HG03521 (cell line): ENCODE measurements at regions not wholly inside any gene's neighbourhood (a gene's known extent, or its start where the extent isn't known, plus 50 kb on each side); places are given as distances from the start of the nearest gene placed in this dataset.
"Not testable (repeated sequence)": the region's sequence is repeated elsewhere in the genome, so short reads cannot be mapped to it uniquely, and the experiment has no call there.

Source experiments
- ATAC-seq: cut with Tn5 transposase; IDR thresholded peaks from one replicate; pipeline ENCODE4 v1.9.1; 2021; ENCODE audit warnings: mild to moderate bottlenecking, moderate library complexity; ENCODE audit not compliant: unreplicated experiment

DNA sequence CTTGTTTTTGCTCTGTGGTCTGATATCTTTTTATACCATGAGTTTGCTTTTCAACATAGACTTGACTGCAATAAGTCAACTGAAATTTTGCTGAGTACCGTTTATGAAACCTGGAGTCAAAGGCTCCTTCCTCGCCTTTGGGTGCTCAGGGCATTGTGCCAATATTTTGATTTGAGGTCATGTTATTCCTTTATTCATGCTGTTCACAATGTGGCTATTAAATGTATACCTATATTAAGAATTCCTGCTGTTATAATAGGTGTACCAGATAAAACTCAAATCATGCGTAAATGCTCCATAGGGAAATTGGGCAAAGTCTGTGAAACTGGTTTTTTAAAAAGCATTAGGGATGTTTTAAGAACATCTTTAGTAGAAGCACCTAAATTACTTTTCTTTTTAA, 334.0 kb upstream of the NUDT12 start:
- no peak for ATAC-seq

DNA sequence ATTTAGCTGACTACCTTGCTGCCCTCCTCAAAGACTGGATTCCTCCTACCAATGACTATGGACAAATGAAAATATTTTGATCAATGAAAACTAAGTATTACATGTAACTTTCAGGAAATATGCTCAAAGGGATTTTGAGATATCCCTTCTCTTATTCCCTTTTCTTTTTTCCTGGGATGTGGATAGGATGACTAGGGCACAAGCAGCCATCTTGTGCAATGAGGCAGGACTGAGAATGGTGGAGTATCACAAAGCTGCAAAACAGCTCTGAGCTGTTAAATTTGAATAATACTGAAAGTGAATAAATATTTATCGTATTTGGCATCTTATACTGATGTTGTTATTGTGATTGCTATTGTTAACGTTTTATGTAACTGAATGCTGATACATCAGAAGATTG, 333.1 kb upstream of the NUDT12 start:
- no peak for ATAC-seq

DNA sequence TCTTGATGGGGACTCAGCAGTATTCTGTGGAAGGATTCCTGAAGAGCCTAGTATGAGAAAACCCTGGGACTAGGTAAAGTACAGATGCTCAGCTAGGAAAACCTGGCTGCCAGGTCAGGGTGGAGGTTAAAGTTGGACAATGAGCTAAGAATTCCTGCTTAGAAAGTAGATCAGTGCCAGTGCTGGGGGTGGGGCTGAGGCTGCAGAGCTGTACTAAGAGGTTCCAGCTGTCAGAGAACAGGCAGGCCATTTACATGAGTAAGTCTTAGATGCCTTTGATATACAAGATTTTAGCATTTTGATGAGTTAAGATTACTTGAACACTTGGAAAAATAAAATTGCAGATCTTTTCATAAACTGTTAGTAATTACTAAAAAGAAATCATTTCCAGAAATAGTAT, 332.3 kb upstream of the NUDT12 start:
- no peak for ATAC-seq

DNA sequence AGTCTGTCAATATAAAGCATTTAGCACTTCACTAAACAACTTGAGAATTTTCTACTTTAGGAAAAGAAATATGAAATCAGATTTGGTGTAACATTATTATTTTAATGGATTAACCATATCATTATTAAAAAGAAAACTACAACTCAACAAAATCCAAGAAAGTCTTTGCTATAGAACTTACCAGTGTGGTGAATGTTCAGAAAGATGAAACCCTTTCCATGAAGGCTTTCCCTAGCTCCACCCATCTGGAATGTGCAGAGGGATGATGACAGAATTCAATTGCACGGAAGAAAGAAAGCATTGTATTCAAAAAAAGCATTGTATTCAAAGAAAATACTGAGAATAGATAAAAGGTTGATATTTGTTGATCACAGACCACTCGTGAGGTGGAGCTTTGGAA, 328.6 kb upstream of the NUDT12 start:
- no peak for ATAC-seq

DNA sequence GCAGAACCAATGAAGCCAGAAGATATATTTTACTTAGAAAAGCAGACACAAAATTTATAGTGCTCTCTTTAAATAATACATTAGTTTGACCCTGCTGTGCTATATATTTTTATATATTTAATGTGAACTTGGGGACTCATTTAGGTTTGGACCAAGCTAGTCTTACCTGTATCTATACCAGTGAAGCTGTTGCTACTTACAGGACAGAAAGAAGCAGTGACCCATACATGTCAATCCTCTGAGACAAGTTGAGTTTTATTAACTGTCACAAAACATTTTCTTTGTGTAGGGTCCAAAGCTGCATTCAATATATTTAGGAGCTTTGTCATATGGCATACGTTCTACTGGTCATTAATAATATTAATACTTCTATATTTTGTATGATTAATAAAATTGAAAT, 327.7 kb upstream of the NUDT12 start:
- no peak for ATAC-seq

DNA sequence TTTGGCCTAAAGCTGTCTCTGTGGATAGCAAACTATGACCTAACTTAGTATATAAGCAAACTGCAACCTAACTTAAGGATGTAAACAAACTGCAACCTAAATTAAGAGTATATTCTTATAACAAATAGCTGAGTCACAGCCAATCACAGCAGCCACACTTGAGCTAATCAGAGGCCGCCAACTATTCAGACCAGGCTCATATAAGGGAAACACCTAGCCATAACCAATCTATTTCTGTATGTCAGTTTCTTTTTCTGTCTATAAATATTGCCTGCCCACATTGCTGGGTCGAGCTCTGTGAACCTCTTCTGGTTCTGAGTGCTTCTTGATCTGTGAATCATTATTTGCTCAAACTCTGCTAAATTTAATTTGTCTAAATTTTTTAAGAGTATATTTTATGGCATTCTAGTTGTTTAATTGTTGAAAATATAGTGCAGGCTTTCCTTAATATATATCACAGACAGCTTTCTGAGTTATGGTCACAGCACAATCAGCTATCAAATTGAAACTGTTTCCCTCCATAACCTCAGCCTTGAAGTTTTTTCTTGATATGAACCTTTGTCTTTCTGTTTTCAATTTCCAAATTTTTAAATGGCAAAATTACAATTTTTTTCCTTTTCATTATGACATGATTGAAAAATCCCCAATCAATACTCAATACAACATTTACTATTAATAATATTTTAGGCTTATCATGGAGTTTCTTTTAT, 327.1 kb upstream of the NUDT12 start:
- ATAC-seq, result no peak

DNA sequence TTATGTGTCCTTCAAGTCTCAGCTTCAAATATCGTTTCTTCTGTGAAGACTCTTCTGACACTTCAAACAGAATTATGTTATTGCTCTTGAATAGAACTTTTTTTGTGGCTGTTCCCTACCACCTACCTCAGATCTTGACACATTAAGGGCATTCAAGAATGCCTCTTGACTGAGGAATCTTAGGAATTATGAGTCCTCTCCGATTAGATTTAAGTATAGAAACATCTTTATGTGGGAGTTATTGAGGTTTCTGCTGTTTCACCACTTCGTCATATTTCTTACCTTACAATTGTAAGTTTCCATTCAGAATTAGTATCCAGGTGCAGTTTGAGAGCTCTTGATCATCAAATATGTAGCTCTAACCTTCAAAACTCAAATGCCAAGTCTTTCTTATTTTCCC, 324.2 kb upstream of the NUDT12 start:
- no peak for ATAC-seq

DNA sequence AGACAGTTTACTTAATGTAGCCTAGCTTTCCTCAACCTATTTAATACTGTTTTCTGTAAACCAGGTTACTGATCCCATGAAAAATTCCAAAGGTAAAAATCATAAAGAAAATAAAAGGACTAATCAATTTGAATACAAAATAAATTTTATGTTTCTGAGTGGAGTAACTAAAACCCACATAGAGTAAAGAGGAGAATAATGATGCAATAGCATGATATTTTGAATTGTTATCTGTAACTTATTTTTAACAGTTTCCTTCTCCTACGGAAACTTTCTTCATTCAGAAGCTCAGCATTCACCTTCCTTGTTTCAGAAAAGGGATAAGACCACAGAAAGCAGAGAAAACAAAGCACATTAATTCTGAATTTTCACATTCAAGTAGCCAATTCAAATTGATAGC, 320.6 kb upstream of the NUDT12 start:
- no peak for ATAC-seq

DNA sequence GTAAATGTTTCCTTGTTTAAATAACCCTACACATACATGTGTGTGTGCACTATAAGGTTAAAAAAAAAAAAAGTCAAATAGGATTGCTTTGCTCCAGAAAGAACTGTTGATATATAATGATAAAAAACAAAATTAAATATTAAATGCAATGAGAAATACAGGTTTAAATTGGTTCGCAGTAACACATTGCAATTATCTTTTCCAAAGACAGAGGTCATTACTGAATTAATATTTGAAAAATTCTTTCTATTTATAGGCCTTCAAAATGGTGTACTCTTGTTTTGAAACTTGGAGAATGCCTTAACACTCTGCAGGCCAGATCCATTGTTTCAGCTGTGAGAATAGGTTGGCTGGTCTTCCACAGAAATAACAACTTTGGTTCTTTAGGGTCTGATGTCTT, 319.0 kb upstream of the NUDT12 start:
- ATAC-seq, result no peak

DNA sequence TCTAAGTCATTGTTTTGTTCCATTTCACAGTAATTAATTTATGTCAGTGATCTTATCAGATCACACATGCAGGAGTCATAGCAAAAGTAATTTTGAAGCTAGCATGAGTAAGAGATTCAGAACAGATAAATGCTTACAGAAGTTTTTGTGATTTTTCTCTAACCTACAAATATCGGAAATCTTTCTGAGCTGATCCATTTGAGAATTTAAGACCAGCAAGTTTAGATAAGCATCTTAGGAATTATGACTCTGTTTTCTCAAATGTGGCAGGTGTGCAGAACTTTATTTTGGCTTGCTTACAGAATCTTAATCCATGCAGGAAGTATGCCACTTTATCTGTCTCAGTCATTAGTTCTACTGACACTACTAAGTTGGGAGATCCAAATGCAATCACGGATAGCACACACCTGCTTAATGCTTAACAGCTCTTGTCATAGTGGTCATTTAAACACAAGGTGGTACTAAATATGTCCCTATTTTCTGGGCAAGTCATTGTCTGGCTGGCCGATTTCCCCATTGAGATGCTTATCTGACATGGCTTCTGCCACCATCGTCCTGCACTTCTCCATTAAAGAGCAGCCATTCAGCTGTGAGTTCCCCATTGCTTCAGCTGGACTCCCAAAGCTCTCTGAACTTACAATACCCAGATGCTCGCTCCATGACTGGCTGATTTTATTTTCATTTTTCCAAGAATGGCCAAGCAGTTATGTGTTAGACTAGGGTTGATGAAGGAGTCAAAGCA, 305.4 kb upstream of the NUDT12 start:
- no peak for ATAC-seq

DNA sequence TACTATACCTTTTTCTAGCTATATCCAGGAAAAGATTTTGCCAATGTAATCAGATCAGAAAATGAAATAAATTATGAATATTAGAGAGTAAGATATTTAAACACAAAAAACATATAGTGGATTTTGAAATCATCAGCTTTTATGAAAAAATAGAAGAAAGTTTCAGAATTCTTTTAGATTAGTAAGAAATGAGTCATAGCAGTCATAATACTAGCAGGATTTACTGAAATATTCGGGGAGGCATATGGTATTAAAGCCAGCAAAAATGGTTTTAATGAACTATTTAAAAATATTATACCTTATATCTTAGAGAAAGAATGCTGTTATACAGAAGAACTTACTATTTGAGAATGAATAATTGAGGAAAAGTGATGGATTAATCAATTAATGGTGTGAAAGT, 303.6 kb upstream of the NUDT12 start:
- ATAC-seq, result no peak

DNA sequence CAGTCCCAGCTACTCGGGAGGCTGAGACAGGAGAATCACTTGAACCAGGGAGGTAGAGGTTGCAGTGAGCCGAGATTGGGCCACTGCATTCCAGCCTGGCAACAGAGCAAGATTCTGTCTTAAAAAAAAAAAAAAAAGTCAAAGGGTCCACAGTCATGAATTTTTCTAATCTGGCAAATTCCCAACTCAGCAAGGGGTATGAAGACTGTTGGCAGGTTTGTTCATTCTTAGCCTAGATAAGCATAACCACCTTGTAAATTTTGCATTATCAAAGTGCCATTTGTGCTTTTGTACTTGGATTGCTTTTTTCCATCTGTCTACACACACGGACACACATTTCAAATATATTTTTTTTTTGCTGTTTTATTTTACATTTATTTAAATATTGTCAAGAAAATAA, 299.8 kb upstream of the NUDT12 start:
- ATAC-seq, result no peak

DNA sequence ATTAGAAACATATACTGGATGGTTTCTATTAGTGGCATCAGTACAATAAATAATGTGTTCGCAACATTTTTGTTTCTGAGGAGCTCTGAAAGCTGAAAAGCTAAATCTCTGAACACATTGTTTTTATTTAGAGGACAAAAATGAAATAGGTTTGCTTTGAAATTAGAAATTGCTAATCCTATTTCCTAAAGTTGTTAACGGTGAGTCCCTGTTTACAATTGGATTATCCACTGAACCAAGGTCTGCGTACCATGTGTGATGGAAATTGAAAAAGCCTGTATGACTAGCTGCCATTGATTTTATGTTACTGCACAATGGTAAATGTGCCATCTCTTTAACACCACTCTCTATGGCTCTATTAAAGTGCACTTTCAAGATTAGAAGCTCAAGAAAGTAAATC, 297.7 kb upstream of the NUDT12 start:
- no peak for ATAC-seq

DNA sequence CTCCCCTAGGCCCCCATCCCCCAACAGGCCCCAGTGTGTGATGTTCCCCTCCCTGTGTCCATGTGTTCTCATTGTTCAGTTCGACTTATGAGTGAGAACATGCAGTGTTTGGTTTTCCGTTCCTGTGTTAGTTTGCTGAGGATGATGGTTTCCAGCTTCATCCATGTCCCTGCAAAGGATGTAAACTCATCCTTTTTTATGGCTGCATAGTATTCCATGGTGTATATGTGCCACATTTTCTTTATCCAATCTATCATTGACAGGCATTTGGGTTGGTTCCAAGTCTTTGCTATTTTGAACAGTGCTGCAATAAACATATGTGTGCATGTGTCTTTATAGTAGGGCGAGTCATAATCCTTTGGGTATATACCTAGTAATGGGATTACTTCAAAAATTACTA, 295.8 kb upstream of the NUDT12 start:
- ATAC-seq, result not testable (repeated sequence)

DNA sequence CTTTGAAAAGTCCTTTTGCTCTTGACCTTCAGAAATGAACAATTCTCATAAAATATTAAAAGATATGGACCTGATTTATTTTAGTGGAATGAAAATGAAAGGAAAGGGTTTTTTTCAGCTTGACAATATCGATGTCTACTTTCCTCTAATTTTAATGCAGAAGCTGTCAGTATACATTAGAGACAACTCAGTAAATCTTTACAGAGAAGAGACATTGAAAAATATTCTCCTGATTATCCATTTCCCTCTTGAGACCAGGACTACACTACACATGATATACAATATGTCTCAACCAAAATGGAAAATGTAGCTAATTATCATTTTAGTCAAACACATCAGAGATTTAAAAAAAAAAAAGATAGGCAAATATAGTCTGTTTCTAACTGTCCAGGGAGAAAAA, 288.5 kb upstream of the NUDT12 start:
- no peak for ATAC-seq

DNA sequence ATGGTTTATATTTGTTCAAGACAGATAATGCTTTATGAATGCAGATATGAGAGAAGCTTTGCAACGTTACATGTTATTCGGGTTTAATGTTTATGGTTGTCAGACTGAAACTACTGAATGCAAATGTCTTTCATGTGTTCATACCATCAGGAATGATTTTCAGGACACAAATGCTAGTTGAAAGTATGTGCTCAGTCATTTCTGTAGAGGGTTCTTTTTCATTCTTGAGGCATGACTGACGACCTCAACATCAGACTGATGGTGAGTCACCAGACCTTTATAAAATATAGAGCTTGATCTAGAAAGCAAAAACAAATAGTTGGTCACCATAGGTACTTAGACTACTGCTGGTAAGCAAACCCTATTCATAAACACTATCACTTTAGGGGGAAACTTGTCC, 287.3 kb upstream of the NUDT12 start:
- ATAC-seq, result no peak

DNA sequence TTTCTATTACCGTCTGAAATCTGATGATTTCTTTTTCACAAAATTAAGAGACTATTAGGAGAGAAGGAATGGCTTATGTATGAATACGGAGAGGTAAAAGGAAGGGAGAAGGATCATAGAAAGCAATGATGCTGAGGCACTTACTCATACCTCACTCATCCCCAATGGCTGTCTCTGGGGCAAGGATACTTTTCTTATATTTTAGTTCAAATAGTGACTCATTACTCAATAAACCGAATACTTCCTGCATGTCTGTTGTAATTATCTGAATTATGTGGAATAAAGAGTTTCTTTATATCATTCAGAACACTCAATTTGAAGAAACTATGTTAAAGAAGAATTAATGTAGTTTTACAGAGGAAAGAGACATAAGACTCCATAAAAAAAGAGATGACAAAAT, 284.5 kb upstream of the NUDT12 start:
- ATAC-seq, result no peak

DNA sequence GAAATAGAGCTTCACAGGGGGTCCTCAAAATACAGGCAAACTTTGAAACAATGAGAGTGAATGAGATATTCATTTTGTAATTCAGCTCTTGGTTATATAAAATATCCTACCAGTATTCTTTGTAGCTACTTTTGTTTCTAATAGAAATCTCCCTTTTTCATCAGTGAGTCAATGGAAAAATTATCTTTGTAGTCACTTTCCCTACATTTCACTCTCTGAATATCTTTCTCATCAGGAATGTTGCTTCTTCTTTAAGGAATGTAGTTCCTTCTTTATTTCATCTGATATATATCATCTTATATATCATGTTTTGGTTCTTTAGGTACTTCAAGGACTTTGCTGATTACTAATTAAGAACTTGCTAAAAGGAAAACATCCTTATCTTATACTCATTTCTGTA, 280.3 kb upstream of the NUDT12 start:
- ATAC-seq, result no peak

DNA sequence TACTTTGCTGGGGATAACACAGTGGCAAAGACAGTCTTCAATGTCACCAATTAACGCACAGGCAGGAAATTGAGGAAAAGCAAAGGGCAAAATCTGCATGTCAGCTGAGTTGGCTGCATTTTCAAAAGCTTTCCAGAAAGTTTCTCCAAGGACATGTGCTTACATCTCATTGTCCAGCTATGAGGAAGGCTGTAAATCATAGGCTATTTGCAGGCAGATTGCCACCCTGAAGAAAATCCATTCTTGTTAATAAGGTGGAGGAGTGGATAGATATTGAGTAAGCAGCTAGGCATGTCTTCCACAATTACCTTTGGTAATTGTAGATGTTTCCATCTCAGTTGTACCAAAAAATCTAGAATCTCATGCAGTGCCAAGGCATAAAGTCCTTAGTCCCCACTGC, 278.0 kb upstream of the NUDT12 start:
- ATAC-seq, result no peak

DNA sequence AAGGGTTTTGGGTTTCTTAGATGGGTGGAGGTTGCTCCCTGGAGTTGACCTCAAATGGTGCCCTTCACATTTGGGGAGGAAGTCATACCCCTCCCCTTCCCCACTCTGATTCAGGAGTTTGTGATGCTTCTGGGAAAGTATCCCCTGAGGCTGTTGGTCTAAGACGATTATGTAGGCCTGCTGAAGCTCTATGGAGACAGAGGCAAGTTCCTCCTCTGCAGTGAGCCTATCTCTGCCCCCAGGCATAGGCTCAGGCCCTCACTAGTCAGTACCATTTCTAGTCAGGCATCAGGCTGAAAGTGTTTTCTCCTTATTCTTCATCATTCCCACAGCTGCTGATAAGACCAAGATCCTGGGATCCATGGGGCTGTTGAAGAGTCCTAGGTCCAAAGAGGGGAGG, 271.6 kb upstream of the NUDT12 start:
- ATAC-seq, result no peak

DNA sequence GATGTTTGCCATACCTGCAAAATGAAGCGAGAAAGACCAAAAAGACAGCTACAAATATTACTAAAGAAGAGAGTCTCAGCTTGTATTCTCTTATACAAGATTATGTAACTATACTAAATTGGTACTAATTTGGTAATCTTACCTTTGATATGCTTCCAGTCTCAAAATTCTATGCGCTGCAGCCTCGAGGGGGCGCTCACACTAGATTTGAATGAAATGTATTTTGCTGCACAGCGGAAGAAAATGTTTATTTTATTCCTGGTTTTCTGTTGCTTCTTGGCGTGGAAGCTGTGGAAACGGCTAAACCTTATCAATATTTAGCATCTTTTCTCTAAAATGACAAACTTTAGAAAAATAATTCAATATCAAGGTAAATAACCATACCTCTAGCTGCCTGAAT, 267.0 kb upstream of the NUDT12 start:
- no peak for ATAC-seq

DNA sequence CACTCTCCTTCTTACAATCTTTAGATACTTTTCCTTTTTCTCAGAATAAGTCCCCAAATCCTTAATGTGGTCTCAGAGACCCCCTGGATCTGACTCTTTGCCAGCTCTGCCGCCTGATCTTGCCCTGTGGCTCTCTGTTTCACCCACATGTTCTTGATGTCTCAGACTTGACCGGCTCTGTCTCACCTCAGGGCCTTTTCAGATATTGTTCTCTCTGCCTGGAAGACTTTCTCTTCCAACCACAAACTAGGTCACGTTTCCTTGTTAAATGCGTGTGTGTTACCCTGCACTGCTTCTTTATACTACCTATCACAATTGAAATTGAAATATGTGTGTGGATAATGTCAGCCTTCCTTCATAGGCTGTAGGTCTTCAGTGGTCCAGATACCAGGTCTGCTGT, 265.4 kb upstream of the NUDT12 start:
- no peak for ATAC-seq

DNA sequence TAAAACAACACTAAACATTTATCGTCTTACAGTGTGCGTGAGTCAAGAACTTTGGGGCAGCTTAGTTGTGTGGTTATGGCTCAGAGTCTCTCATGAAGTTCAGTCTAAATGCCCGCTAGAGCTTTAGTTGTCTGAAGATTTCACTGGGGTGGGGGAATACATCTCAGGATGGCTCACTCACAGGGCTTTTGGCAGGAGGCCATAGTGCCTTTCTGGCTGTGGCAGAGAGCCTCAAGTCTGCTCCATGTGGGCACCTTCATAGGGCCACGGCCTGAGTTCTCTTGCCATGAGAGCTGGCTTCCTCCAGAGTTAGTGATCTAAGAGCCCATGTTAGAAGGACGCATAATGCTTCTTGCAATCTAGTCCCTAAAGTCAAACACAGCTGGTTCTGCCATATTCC, 258.8 kb upstream of the NUDT12 start:
- ATAC-seq, result no peak
